Stomach smooth muscle (tissue), 2 donors: ENCODE measurements at regions not wholly inside any gene's neighbourhood (a gene's known extent, or its start where the extent isn't known, plus 50 kb on each side); places are given as distances from the start of the nearest gene placed in this dataset.

Source experiments
- H3K27ac ChIP-seq: one replicate; pipeline ENCODE4 v1.7.0; 2013; ENCODE audit warnings: mild to moderate bottlenecking, low read length, inconsistent platforms
- H3K27me3 ChIP-seq, 2 donors: one replicate each; pipeline ENCODE4 v1.7.0; 2013; ENCODE audit warnings: low read length in 2 of 2; ENCODE audit not compliant: insufficient read depth in 2 of 2, control insufficient read depth in 1 of 2
- H3K36me3 ChIP-seq, 2 donors: one replicate each; pipeline ENCODE4 v1.7.0; 2013; ENCODE audit warnings: low read length in 2 of 2; ENCODE audit not compliant: control insufficient read depth in 2 of 2, insufficient read depth in 2 of 2
- H3K4me1 ChIP-seq: one replicate; pipeline ENCODE4 v1.7.0; 2013; ENCODE audit warnings: low read length; ENCODE audit not compliant: control insufficient read depth, insufficient read depth
- H3K4me3 ChIP-seq, 2 donors: one replicate each; pipeline ENCODE4 v1.7.0; 2013; ENCODE audit warnings: low read length in 2 of 2
- H3K9ac ChIP-seq, 2 donors: one replicate each; pipeline ENCODE4 v1.7.0; 2013; ENCODE audit warnings: low read length in 2 of 2, mild to moderate bottlenecking in 1 of 2
- H3K9me3 ChIP-seq, 2 donors: one replicate each; pipeline ENCODE4 v1.7.0; 2013; ENCODE audit warnings: low read length in 2 of 2; ENCODE audit not compliant: control insufficient read depth in 2 of 2
- donor health status: healthy.
- donor health status: Pancreatic carcinoma.

- Histone ChIP-seq H3K27me3 (no peaks in the 10 kb centered on the region), H3K36me3 (no peaks in the 10 kb centered on the region), H3K9ac (no peak overlapping the region), H3K4me3 (no peak overlapping the region), H3K27ac (no peak overlapping the region), H3K4me1 (peaks cover 10% of the 10 kb centered on the region), H3K9me3 (no peaks in the 10 kb centered on the region)
These were observed 330.9 kb downstream of the TNS1 start for GRCh38 chr2:217671871-217672270.

- Histone ChIP-seq H3K27me3 (no peaks in the 10 kb centered on the region), H3K36me3 (no peaks in the 10 kb centered on the region), H3K4me1 (peaks cover 12% of the 10 kb centered on the region), H3K27ac (no peak overlapping the region), H3K9me3 (no peaks in the 10 kb centered on the region), H3K9ac (no peak overlapping the region), H3K4me3 (no peak overlapping the region)
These were observed 331.7 kb downstream of the TNS1 start for GRCh38 chr2:217671075-217671474.

GRCh38 chr2:217669831-217670230 is 333.0 kb downstream of the TNS1 start:
- H3K27me3 ChIP-seq, result no peaks in the 10 kb centered on the region
- H3K9me3 ChIP-seq, result no peaks in the 10 kb centered on the region
- H3K4me3 ChIP-seq, result no peak overlapping the region
- H3K9ac ChIP-seq, result no peak overlapping the region
- H3K36me3 ChIP-seq, result no peaks in the 10 kb centered on the region
- H3K4me1 ChIP-seq, result peaks cover 12% of the 10 kb centered on the region
- H3K27ac ChIP-seq, result no peak overlapping the region

GRCh38 chr2:217667512-217667911 is 335.3 kb downstream of the TNS1 start:
- Histone ChIP-seq H3K9me3 (no peaks in the 10 kb centered on the region), H3K4me1 (peaks cover 12% of the 10 kb centered on the region), H3K4me3 (no peak overlapping the region), H3K36me3 (no peaks in the 10 kb centered on the region), H3K9ac (no peak overlapping the region), H3K27me3 (no peaks in the 10 kb centered on the region), H3K27ac (peak overlapping the region; percentile 18)

GRCh38 chr2:217667035-217667434 is 335.8 kb downstream of the TNS1 start:
- H3K9ac ChIP-seq, result no peak overlapping the region
- peaks cover 12% of the 10 kb centered on the region for H3K4me1 ChIP-seq
- H3K27me3 ChIP-seq, result no peaks in the 10 kb centered on the region
- H3K9me3 ChIP-seq, result no peaks in the 10 kb centered on the region
- peak overlapping the region; percentile 18 for H3K27ac ChIP-seq
- peak overlapping the region in 1 of 2 donors; percentile 15 for H3K4me3 ChIP-seq
- H3K36me3 ChIP-seq, result no peaks in the 10 kb centered on the region

GRCh38 chr2:217666338-217666737 is 336.5 kb downstream of the TNS1 start:
- Histone ChIP-seq H3K27me3 (no peaks in the 10 kb centered on the region), H3K27ac (no peak overlapping the region), H3K36me3 (no peaks in the 10 kb centered on the region), H3K9ac (no peak overlapping the region), H3K4me3 (no peak overlapping the region), H3K9me3 (no peaks in the 10 kb centered on the region), H3K4me1 (peaks cover 19% of the 10 kb centered on the region)

- H3K9me3 ChIP-seq, result no peaks in the 10 kb centered on the region
- H3K9ac ChIP-seq, result no peak overlapping the region
- H3K4me3 ChIP-seq, result no peak overlapping the region
- no peak overlapping the region for H3K27ac ChIP-seq
- no peaks in the 10 kb centered on the region for H3K27me3 ChIP-seq
- no peaks in the 10 kb centered on the region for H3K36me3 ChIP-seq
- H3K4me1 ChIP-seq, result peaks cover 19% of the 10 kb centered on the region
These were observed 338.0 kb downstream of the TNS1 start for GRCh38 chr2:217664761-217665160.

GRCh38 chr2:217662984-217663602 is 339.7 kb downstream of the TNS1 start:
- Histone ChIP-seq H3K9ac (no peak overlapping the region), H3K36me3 (no peaks in the 10 kb centered on the region), H3K27me3 (no peaks in the 10 kb centered on the region), H3K9me3 (no peaks in the 10 kb centered on the region), H3K4me1 (peaks cover 19% of the 10 kb centered on the region), H3K27ac (no peak overlapping the region), H3K4me3 (no peak overlapping the region)

- no peak overlapping the region for H3K9ac ChIP-seq
- H3K9me3 ChIP-seq, result no peaks in the 10 kb centered on the region
- no peaks in the 10 kb centered on the region for H3K27me3 ChIP-seq
- H3K4me3 ChIP-seq, result no peak overlapping the region
- H3K4me1 ChIP-seq, result peaks cover 7% of the 10 kb centered on the region
- no peaks in the 10 kb centered on the region for H3K36me3 ChIP-seq
- H3K27ac ChIP-seq, result no peak overlapping the region
These were observed 341.4 kb downstream of the TNS1 start for GRCh38 chr2:217661378-217661777.

- H3K9ac ChIP-seq, result no peak overlapping the region
- H3K27ac ChIP-seq, result no peak overlapping the region
- peaks cover 7% of the 10 kb centered on the region for H3K4me1 ChIP-seq
- no peaks in the 10 kb centered on the region for H3K27me3 ChIP-seq
- no peaks in the 10 kb centered on the region for H3K36me3 ChIP-seq
- H3K4me3 ChIP-seq, result no peak overlapping the region
- H3K9me3 ChIP-seq, result no peaks in the 10 kb centered on the region
These were observed 342.4 kb downstream of the TNS1 start for GRCh38 chr2:217660423-217660822.

- no peak overlapping the region for H3K9ac ChIP-seq
- no peaks in the 10 kb centered on the region for H3K27me3 ChIP-seq
- peaks cover 7% of the 10 kb centered on the region for H3K4me1 ChIP-seq
- no peak overlapping the region for H3K4me3 ChIP-seq
- H3K27ac ChIP-seq, result no peak overlapping the region
- H3K9me3 ChIP-seq, result no peaks in the 10 kb centered on the region
- H3K36me3 ChIP-seq, result no peaks in the 10 kb centered on the region
These were observed 344.0 kb downstream of the TNS1 start for GRCh38 chr2:217658806-217659205.
